ENCODE measurements at regions not wholly inside any gene's neighbourhood (a gene's known extent, or its start where the extent isn't known, plus 50 kb on each side); places are given as distances from the start of the nearest gene placed in this dataset.

DNA sequence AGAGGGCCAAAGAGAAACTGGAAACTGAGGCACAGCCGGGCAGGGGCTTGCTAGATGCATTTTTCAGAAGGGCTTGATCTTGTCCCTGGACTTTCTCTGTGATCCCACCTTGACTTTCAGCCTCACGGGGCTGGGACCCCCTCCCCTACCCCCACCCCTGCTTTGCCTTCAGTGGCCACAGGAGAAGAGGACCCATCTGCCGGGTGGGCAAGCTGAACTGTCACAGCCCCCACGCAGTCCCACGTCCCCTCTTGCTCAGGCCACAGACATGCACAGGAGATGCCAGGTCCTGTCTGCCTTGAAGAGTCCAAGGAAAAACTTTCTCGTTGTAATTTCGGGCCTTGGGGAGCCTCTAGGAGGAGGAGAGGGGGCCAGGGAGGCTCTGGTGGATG, 158.9 kb downstream of the KIF26A start:
- no peaks in the 10 kb centered on the region for H3K27me3 ChIP-seq (ENCODE audit: insufficient read depth)
- TF ChIP-seq CREB1 (CRISPR knock-in tag; IDR thresholded peaks at IDR 0.05; ENCODE audit: low read depth), result no peak
- TF ChIP-seq STAT1 (IDR thresholded peaks at IDR 0.05; ENCODE audit: unreplicated experiment), result no peak
- no peak for TF ChIP-seq EZH2phosphoT487 (IDR thresholded peaks at IDR 0.05; ENCODE audit: unreplicated experiment)
- TF ChIP-seq POLR2AphosphoS5 (IDR thresholded peaks at IDR 0.05; ENCODE audit: low read depth), result no peak
- TF ChIP-seq ZNF331 (CRISPR knock-in tag; IDR thresholded peaks at IDR 0.05; ENCODE audit: low read depth), result no peak
- TF ChIP-seq NANOG (IDR thresholded peaks at IDR 0.05; ENCODE audit: borderline replicate concordance), result no peak
- TF ChIP-seq JUNB (IDR thresholded peaks at IDR 0.05; ENCODE audit: unreplicated experiment), result no peak
- TF ChIP-seq ZNF114 (CRISPR knock-in tag; IDR thresholded peaks at IDR 0.05), result no peak
- TF ChIP-seq, protein P1, sequence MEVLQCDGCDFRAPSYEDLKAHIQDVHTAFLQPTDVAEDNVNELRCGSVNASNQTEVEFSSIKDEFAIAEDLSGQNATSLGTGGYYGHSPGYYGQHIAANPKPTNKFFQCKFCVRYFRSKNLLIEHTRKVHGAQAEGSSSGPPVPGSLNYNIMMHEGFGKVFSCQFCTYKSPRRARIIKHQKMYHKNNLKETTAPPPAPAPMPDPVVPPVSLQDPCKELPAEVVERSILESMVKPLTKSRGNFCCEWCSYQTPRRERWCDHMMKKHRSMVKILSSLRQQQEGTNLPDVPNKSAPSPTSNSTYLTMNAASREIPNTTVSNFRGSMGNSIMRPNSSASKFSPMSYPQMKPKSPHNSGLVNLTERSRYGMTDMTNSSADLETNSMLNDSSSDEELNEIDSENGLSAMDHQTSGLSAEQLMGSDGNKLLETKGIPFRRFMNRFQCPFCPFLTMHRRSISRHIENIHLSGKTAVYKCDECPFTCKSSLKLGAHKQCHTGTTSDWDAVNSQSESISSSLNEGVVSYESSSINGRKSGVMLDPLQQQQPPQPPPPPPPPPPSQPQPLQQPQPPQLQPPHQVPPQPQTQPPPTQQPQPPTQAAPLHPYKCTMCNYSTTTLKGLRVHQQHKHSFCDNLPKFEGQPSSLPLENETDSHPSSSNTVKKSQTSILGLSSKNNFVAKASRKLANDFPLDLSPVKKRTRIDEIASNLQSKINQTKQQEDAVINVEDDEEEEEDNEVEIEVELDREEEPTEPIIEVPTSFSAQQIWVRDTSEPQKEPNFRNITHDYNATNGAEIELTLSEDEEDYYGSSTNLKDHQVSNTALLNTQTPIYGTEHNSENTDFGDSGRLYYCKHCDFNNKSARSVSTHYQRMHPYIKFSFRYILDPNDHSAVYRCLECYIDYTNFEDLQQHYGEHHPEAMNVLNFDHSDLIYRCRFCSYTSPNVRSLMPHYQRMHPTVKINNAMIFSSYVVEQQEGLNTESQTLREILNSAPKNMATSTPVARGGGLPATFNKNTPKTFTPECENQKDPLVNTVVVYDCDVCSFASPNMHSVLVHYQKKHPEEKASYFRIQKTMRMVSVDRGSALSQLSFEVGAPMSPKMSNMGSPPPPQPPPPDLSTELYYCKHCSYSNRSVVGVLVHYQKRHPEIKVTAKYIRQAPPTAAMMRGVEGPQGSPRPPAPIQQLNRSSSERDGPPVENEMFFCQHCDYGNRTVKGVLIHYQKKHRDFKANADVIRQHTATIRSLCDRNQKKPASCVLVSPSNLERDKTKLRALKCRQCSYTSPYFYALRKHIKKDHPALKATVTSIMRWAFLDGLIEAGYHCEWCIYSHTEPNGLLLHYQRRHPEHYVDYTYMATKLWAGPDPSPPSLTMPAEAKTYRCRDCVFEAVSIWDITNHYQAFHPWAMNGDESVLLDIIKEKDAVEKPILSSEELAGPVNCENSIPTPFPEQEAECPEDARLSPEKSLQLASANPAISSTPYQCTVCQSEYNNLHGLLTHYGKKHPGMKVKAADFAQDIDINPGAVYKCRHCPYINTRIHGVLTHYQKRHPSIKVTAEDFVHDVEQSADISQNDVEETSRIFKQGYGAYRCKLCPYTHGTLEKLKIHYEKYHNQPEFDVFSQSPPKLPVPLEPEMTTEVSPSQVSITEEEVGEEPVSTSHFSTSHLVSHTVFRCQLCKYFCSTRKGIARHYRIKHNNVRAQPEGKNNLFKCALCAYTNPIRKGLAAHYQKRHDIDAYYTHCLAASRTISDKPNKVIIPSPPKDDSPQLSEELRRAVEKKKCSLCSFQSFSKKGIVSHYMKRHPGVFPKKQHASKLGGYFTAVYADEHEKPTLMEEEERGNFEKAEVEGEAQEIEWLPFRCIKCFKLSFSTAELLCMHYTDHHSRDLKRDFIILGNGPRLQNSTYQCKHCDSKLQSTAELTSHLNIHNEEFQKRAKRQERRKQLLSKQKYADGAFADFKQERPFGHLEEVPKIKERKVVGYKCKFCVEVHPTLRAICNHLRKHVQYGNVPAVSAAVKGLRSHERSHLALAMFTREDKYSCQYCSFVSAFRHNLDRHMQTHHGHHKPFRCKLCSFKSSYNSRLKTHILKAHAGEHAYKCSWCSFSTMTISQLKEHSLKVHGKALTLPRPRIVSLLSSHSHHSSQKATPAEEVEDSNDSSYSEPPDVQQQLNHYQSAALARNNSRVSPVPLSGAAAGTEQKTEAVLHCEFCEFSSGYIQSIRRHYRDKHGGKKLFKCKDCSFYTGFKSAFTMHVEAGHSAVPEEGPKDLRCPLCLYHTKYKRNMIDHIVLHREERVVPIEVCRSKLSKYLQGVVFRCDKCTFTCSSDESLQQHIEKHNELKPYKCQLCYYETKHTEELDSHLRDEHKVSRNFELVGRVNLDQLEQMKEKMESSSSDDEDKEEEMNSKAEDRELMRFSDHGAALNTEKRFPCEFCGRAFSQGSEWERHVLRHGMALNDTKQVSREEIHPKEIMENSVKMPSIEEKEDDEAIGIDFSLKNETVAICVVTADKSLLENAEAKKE (CRISPR knock-in tag; IDR thresholded peaks at IDR 0.05), result no peak
- TF ChIP-seq, protein P2, sequence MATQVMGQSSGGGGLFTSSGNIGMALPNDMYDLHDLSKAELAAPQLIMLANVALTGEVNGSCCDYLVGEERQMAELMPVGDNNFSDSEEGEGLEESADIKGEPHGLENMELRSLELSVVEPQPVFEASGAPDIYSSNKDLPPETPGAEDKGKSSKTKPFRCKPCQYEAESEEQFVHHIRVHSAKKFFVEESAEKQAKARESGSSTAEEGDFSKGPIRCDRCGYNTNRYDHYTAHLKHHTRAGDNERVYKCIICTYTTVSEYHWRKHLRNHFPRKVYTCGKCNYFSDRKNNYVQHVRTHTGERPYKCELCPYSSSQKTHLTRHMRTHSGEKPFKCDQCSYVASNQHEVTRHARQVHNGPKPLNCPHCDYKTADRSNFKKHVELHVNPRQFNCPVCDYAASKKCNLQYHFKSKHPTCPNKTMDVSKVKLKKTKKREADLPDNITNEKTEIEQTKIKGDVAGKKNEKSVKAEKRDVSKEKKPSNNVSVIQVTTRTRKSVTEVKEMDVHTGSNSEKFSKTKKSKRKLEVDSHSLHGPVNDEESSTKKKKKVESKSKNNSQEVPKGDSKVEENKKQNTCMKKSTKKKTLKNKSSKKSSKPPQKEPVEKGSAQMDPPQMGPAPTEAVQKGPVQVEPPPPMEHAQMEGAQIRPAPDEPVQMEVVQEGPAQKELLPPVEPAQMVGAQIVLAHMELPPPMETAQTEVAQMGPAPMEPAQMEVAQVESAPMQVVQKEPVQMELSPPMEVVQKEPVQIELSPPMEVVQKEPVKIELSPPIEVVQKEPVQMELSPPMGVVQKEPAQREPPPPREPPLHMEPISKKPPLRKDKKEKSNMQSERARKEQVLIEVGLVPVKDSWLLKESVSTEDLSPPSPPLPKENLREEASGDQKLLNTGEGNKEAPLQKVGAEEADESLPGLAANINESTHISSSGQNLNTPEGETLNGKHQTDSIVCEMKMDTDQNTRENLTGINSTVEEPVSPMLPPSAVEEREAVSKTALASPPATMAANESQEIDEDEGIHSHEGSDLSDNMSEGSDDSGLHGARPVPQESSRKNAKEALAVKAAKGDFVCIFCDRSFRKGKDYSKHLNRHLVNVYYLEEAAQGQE (IDR thresholded peaks at IDR 0.05; ENCODE audit: unreplicated experiment), result no peak
- TF ChIP-seq, protein P3, sequence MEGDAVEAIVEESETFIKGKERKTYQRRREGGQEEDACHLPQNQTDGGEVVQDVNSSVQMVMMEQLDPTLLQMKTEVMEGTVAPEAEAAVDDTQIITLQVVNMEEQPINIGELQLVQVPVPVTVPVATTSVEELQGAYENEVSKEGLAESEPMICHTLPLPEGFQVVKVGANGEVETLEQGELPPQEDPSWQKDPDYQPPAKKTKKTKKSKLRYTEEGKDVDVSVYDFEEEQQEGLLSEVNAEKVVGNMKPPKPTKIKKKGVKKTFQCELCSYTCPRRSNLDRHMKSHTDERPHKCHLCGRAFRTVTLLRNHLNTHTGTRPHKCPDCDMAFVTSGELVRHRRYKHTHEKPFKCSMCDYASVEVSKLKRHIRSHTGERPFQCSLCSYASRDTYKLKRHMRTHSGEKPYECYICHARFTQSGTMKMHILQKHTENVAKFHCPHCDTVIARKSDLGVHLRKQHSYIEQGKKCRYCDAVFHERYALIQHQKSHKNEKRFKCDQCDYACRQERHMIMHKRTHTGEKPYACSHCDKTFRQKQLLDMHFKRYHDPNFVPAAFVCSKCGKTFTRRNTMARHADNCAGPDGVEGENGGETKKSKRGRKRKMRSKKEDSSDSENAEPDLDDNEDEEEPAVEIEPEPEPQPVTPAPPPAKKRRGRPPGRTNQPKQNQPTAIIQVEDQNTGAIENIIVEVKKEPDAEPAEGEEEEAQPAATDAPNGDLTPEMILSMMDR (conservative IDR thresholded peaks at IDR 0.05; ENCODE audit: low read depth in 2 of 2), result no peak
- TF ChIP-seq, protein P4, sequence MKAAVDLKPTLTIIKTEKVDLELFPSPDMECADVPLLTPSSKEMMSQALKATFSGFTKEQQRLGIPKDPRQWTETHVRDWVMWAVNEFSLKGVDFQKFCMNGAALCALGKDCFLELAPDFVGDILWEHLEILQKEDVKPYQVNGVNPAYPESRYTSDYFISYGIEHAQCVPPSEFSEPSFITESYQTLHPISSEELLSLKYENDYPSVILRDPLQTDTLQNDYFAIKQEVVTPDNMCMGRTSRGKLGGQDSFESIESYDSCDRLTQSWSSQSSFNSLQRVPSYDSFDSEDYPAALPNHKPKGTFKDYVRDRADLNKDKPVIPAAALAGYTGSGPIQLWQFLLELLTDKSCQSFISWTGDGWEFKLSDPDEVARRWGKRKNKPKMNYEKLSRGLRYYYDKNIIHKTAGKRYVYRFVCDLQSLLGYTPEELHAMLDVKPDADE (IDR thresholded peaks at IDR 0.05), result no peak
- no peak for TF ChIP-seq EZH2 (IDR thresholded peaks at IDR 0.05; ENCODE audit: low read depth, unreplicated experiment)
- no peak overlapping the region for H3K27ac ChIP-seq (ENCODE audit: low read depth)
- H3K4me3 ChIP-seq, result no peak overlapping the region
- DNase-seq (ENCODE audit: low spot score) (no peak), ATAC-seq (no peak)
- H3K36me3 Mint-ChIP-seq (ENCODE audit: low read depth), result peaks cover 12% of the 10 kb centered on the region
- H3K4me1 ChIP-seq (ENCODE audit: insufficient read depth), result peaks cover 4% of the 10 kb centered on the region; the same call in 1 of the 2 replicates
- no peak overlapping the region for H3K4me2 ChIP-seq
- peaks cover 21% of the 10 kb centered on the region for H3K9me3 Mint-ChIP-seq
- H3F3A ChIP-seq (replicated peaks; ENCODE audit: low read depth), result no peaks in the 10 kb centered on the region
- H3K4me1 Mint-ChIP-seq, result peaks cover 6% of the 10 kb centered on the region
- no peak overlapping the region for H3K4me3 Mint-ChIP-seq
- H3K27ac Mint-ChIP-seq, result no peak overlapping the region
- no peaks in the 10 kb centered on the region for H4K20me1 ChIP-seq (replicated peaks; ENCODE audit: insufficient read depth)
- H3K36me3 ChIP-seq (ENCODE audit: insufficient read depth), result no peaks in the 10 kb centered on the region
- no peaks in the 10 kb centered on the region for H3K79me2 ChIP-seq (replicated peaks; ENCODE audit: insufficient read depth)
- no peak overlapping the region for H2AFZ ChIP-seq
- H3K27me3 Mint-ChIP-seq (ENCODE audit: insufficient read depth, low read depth, poor library complexity), result peaks cover 23% of the 10 kb centered on the region
- no peaks in the 10 kb centered on the region for H3K9me2 ChIP-seq (ENCODE audit: insufficient read depth)

Measured in GM23338 (cell line).